SJSA1 (cell line): ENCODE measurements at regions not wholly inside any gene's neighbourhood (a gene's known extent, or its start where the extent isn't known, plus 50 kb on each side); places are given as distances from the start of the nearest gene placed in this dataset.

Experiments
- DNase-seq, 2 experiments: peaks; one replicate each; pipeline ENCODE4 v3.0.0-alpha.2; 2015 to 2020; ENCODE audit warnings: low spot score in 2 of 2, low read depth in 1 of 2
- H3K27ac ChIP-seq: fragments of 250-450 bp; sonication (Bioruptor Pico); 2 replicates; pipeline ENCODE4 v1.5.1; 2020; ENCODE audit warnings: mild to moderate bottlenecking, moderate library complexity
- H3K27me3 ChIP-seq: fragments of 250-450 bp; sonication (Bioruptor Pico); replicated peaks from 2 replicates; pipeline ENCODE4 v1.5.1; 2020; ENCODE audit warnings: mild to moderate bottlenecking, moderate library complexity
- H3K36me3 ChIP-seq: fragments of 250-450 bp; sonication (Bioruptor Pico); 2 replicates; pipeline ENCODE4 v1.5.1; 2020; ENCODE audit warnings: mild to moderate bottlenecking
- H3K4me1 ChIP-seq: fragments of 250-450 bp; sonication (Bioruptor Pico); replicated peaks from 2 replicates; pipeline ENCODE4 v1.6.1; 2021; ENCODE audit warnings: mild to moderate bottlenecking
- H3K4me3 ChIP-seq: fragments of 250-450 bp; sonication (Bioruptor Pico); 2 replicates; pipeline ENCODE4 v1.5.1; 2020; ENCODE audit warnings: mild to moderate bottlenecking
- H3K9me3 ChIP-seq: fragments of 250-450 bp; sonication (Bioruptor Pico); replicated peaks from 2 replicates; pipeline ENCODE4 v1.5.1; 2020; ENCODE audit warnings: mild to moderate bottlenecking

- no peaks in the 10 kb centered on the region for H3K9me3 ChIP-seq
- H3K4me3 ChIP-seq: no peak overlapping the region
- DNase-seq: no peak
- no peaks in the 10 kb centered on the region for H3K36me3 ChIP-seq
- H3K27me3 ChIP-seq: no peaks in the 10 kb centered on the region
- no peak overlapping the region for H3K27ac ChIP-seq
- H3K4me1 ChIP-seq: peaks cover 8% of the 10 kb centered on the region
Measured at GRCh38 chr2:181114021-181114420, 133.6 kb downstream of the UBE2E3 start.

GRCh38 chr2:181116261-181116660 is 135.9 kb downstream of the UBE2E3 start:
- Histone ChIP-seq H3K27ac (no peak overlapping the region), H3K27me3 (no peaks in the 10 kb centered on the region), H3K9me3 (no peaks in the 10 kb centered on the region), H3K4me1 (peaks cover 29% of the 10 kb centered on the region), H3K36me3 (no peaks in the 10 kb centered on the region), H3K4me3 (no peak overlapping the region)
- no peak for DNase-seq

- no peak overlapping the region for H3K27ac ChIP-seq
Measured at GRCh38 chr2:181117206-181117925, 137.0 kb downstream of the UBE2E3 start.

GRCh38 chr2:181120625-181121024 is 140.2 kb downstream of the UBE2E3 start:
- Histone ChIP-seq H3K27ac (peak overlapping the region; percentile 78), H3K9me3 (no peaks in the 10 kb centered on the region), H3K36me3 (no peaks in the 10 kb centered on the region), H3K4me1 (peaks cover 42% of the 10 kb centered on the region), H3K4me3 (no peak overlapping the region), H3K27me3 (no peaks in the 10 kb centered on the region)
- DNase-seq: peak in 1 of 2 experiments; percentile 72

More at GRCh38 chr2:181117206-181117925, 137.0 kb downstream of the UBE2E3 start:
- H3K4me3 ChIP-seq: no peak overlapping the region
- no peaks in the 10 kb centered on the region for H3K9me3 ChIP-seq
- no peaks in the 10 kb centered on the region for H3K27me3 ChIP-seq
- peaks cover 34% of the 10 kb centered on the region for H3K4me1 ChIP-seq
- H3K36me3 ChIP-seq: no peaks in the 10 kb centered on the region
- DNase-seq: no peak

- Histone ChIP-seq H3K4me3 (no peak overlapping the region), H3K4me1 (peaks cover 42% of the 10 kb centered on the region), H3K27ac (no peak overlapping the region), H3K27me3 (no peaks in the 10 kb centered on the region), H3K9me3 (no peaks in the 10 kb centered on the region), H3K36me3 (no peaks in the 10 kb centered on the region)
- DNase-seq: no peak
Measured at GRCh38 chr2:181121996-181122395, 141.6 kb downstream of the UBE2E3 start.

GRCh38 chr2:181122601-181123000 is 142.2 kb downstream of the UBE2E3 start:
- Histone ChIP-seq H3K9me3 (no peaks in the 10 kb centered on the region), H3K4me1 (peaks cover 42% of the 10 kb centered on the region), H3K27me3 (no peaks in the 10 kb centered on the region), H3K27ac (no peak overlapping the region), H3K4me3 (no peak overlapping the region), H3K36me3 (no peaks in the 10 kb centered on the region)
- no peak for DNase-seq

- DNase-seq: no peak
- H3K9me3 ChIP-seq: no peaks in the 10 kb centered on the region
- peaks cover 36% of the 10 kb centered on the region for H3K4me1 ChIP-seq
- H3K36me3 ChIP-seq: no peaks in the 10 kb centered on the region
- no peak overlapping the region for H3K27ac ChIP-seq
- no peak overlapping the region for H3K4me3 ChIP-seq
- no peaks in the 10 kb centered on the region for H3K27me3 ChIP-seq
Measured at GRCh38 chr2:181123798-181124231, 143.4 kb downstream of the UBE2E3 start.

- H3K27ac ChIP-seq: no peak overlapping the region
- no peak for DNase-seq
- no peaks in the 10 kb centered on the region for H3K27me3 ChIP-seq
- peaks cover 30% of the 10 kb centered on the region for H3K4me1 ChIP-seq
- H3K36me3 ChIP-seq: no peaks in the 10 kb centered on the region
- no peaks in the 10 kb centered on the region for H3K9me3 ChIP-seq
- H3K4me3 ChIP-seq: no peak overlapping the region
Measured at GRCh38 chr2:181124497-181124896, 144.1 kb downstream of the UBE2E3 start.

- DNase-seq: no peak
- Histone ChIP-seq H3K27me3 (no peaks in the 10 kb centered on the region), H3K27ac (no peak overlapping the region), H3K4me3 (no peak overlapping the region), H3K9me3 (no peaks in the 10 kb centered on the region), H3K4me1 (peaks cover 21% of the 10 kb centered on the region), H3K36me3 (no peaks in the 10 kb centered on the region)
Measured at GRCh38 chr2:181125359-181125758, 145.0 kb downstream of the UBE2E3 start.

GRCh38 chr2:181126311-181126868 is 146.0 kb downstream of the UBE2E3 start:
- Histone ChIP-seq H3K27ac (no peak overlapping the region), H3K27me3 (no peaks in the 10 kb centered on the region), H3K4me1 (peaks cover 11% of the 10 kb centered on the region), H3K4me3 (no peak overlapping the region), H3K9me3 (no peaks in the 10 kb centered on the region), H3K36me3 (no peaks in the 10 kb centered on the region)
- no peak for DNase-seq

GRCh38 chr2:181128199-181128598 is 147.8 kb downstream of the UBE2E3 start:
- Histone ChIP-seq H3K36me3 (no peaks in the 10 kb centered on the region), H3K4me1 (peaks cover 7% of the 10 kb centered on the region), H3K27ac (no peak overlapping the region), H3K4me3 (no peak overlapping the region), H3K9me3 (no peaks in the 10 kb centered on the region), H3K27me3 (no peaks in the 10 kb centered on the region)
- no peak for DNase-seq

GRCh38 chr2:181129364-181130056 is 149.1 kb downstream of the UBE2E3 start:
- Histone ChIP-seq H3K4me3 (no peak overlapping the region), H3K27me3 (no peaks in the 10 kb centered on the region), H3K36me3 (no peaks in the 10 kb centered on the region), H3K9me3 (no peaks in the 10 kb centered on the region), H3K4me1 (no peaks in the 10 kb centered on the region; the same call in 1 of the 2 replicates), H3K27ac (no peak overlapping the region)
- no peak for DNase-seq

- H3K9me3 ChIP-seq: peaks cover 4% of the 10 kb centered on the region; the same call in 1 of the 2 replicates
- H3K4me3 ChIP-seq: no peak overlapping the region
- no peaks in the 10 kb centered on the region for H3K27me3 ChIP-seq
- H3K36me3 ChIP-seq: no peaks in the 10 kb centered on the region
- no peak overlapping the region for H3K27ac ChIP-seq
- DNase-seq: no peak
- H3K4me1 ChIP-seq: no peaks in the 10 kb centered on the region
Measured at GRCh38 chr2:181130686-181131085, 150.3 kb downstream of the UBE2E3 start.

- peaks cover 4% of the 10 kb centered on the region; the same call in 1 of the 2 replicates for H3K9me3 ChIP-seq
Measured at GRCh38 chr2:181131584-181131983, 151.2 kb downstream of the UBE2E3 start.

More at GRCh38 chr2:181131584-181131983, 151.2 kb downstream of the UBE2E3 start:
- H3K4me1 ChIP-seq: no peaks in the 10 kb centered on the region
- no peaks in the 10 kb centered on the region for H3K27me3 ChIP-seq
- H3K27ac ChIP-seq: no peak overlapping the region
- no peak overlapping the region for H3K4me3 ChIP-seq
- no peak for DNase-seq
- no peaks in the 10 kb centered on the region for H3K36me3 ChIP-seq
